PC-9 (cell line): ENCODE measurements at regions not wholly inside any gene's neighbourhood (a gene's known extent, or its start where the extent isn't known, plus 50 kb on each side); places are given as distances from the start of the nearest gene placed in this dataset.
"Not testable (repeated sequence)": the region's sequence is repeated elsewhere in the genome, so short reads cannot be mapped to it uniquely, and the experiment has no call there.

ENCODE experiments used
- BruUV-seq: library from RNA; stranded (reverse); fragments of 400-500 nt; replicated peaks from 2 replicates; lab custom pipeline; 2021; lab: Mats Ljungman, UMichigan
- CTCF ChIA-PET: fragments of 300-600 bp; sonication (Branson Sonifier 250); formaldehyde crosslinking; loops from one replicate; lab custom pipeline; 2022; ENCODE audit warnings: antibody characterized with exemption; lab: Charles Lee
- POLR2A ChIA-PET: fragments of 300-600 bp; sonication (Branson Sonifier 250); formaldehyde crosslinking; loops from one replicate; lab custom pipeline; 2022; ENCODE audit warnings: antibody characterized with exemption; ENCODE audit not compliant: unreplicated experiment; lab: Charles Lee
- DNase-seq, 2 experiments: peaks; one replicate each; pipeline versions ENCODE4 v3.0.0 to v3.0.0-alpha.2; 2015 to 2022; ENCODE audit warnings: mixed read lengths in 1 of 2
- H2AFZ ChIP-seq: fragments of 200-600 bp; sonication (generic); 2 replicates; pipeline ENCODE4 v1.8.1; 2017; ENCODE audit warnings: antibody characterized with exemption
- H3F3A ChIP-seq: fragments of 200-600 bp; sonication (generic); 2 replicates; pipeline ENCODE4 v1.8.1; 2017; ENCODE audit warnings: antibody characterized with exemption, mild to moderate bottlenecking, low read depth; ENCODE audit not compliant: insufficient read depth
- H3K27ac ChIP-seq: fragments of 200-600 bp; sonication (generic); 2 replicates; pipeline ENCODE4 v1.6.1; 2016; ENCODE audit warnings: mixed run types
- H3K27me3 ChIP-seq: fragments of 200-600 bp; sonication (generic); 2 replicates; pipeline ENCODE4 v1.6.1; 2016; ENCODE audit warnings: low read depth, mixed run types; ENCODE audit not compliant: insufficient read depth
- H3K36me3 ChIP-seq: fragments of 200-600 bp; sonication (generic); 2 replicates; pipeline ENCODE4 v1.6.1; 2016; ENCODE audit warnings: low read depth, mixed run types
- H3K4me1 ChIP-seq: fragments of 200-600 bp; sonication (generic); replicated peaks from 2 replicates; pipeline ENCODE4 v1.6.1; 2016; ENCODE audit warnings: mixed run types; ENCODE audit not compliant: insufficient read depth
- H3K4me2 ChIP-seq: fragments of 200-600 bp; sonication (generic); 2 replicates; pipeline ENCODE4 v1.6.1; 2017; ENCODE audit warnings: mixed run types
- H3K4me3 ChIP-seq: fragments of 200-600 bp; sonication (generic); 2 replicates; pipeline ENCODE4 v1.6.1; 2016; ENCODE audit warnings: mixed run types
- H3K79me2 ChIP-seq: fragments of 200-600 bp; sonication (generic); 2 replicates; pipeline ENCODE4 v1.6.1; 2017; ENCODE audit warnings: low read depth, mixed run types
- H3K9me2 ChIP-seq: fragments of 200-600 bp; sonication (generic); 2 replicates; pipeline ENCODE4 v1.8.1; 2017; ENCODE audit warnings: mild to moderate bottlenecking; ENCODE audit not compliant: insufficient read depth
- H3K9me3 ChIP-seq: fragments of 200-600 bp; sonication (generic); 2 replicates; pipeline ENCODE4 v1.8.1; 2016; ENCODE audit warnings: low read depth; ENCODE audit not compliant: insufficient read depth
- H4K20me1 ChIP-seq: fragments of 200-600 bp; sonication (generic); 2 replicates; pipeline ENCODE4 v1.8.1; 2017; ENCODE audit not compliant: insufficient read depth
- CTCF ChIP-seq: fragments of 200-600 bp; sonication (generic); conservative IDR thresholded peaks from 2 replicates; pipeline ENCODE4 v1.6.1; 2017; ENCODE audit warnings: mixed run types, antibody characterized with exemption, mild to moderate bottlenecking, moderate library complexity
- EZH2 ChIP-seq: fragments of 200-600 bp; sonication (generic); IDR thresholded peaks from 2 replicates; pipeline ENCODE4 v1.8.0; 2017; ENCODE audit warnings: antibody characterized with exemption, low read depth
- intact Hi-C: fragments of 100-400 bp; cut with micrococcal nuclease; formaldehyde crosslinking; loops from one replicate; pipeline ENCODE4 v1.10.0; 2022; ENCODE audit not compliant: unreplicated experiment

- intact Hi-C loops, result no loop called here
Observed at GRCh38 chr16:48958681-48959080, 323.0 kb downstream of the CBLN1 start.

GRCh38 chr16:48956620-48957019 lies 325.0 kb downstream of the CBLN1 start:
- Histone ChIP-seq H3K79me2 (no peaks in the 10 kb centered on the region), H3K4me1 (no peaks in the 10 kb centered on the region), H3K4me2 (no peak overlapping the region), H3K27me3 (no peaks in the 10 kb centered on the region), H4K20me1 (no peaks in the 10 kb centered on the region), H3F3A (no peaks in the 10 kb centered on the region), H3K36me3 (no peaks in the 10 kb centered on the region), H3K27ac (no peak overlapping the region), H3K9me3 (no peaks in the 10 kb centered on the region), H2AFZ (no peak overlapping the region), H3K9me2 (no peaks in the 10 kb centered on the region), H3K4me3 (no peak overlapping the region)
- DNase-seq, result no peak
- TF ChIP-seq CTCF (no peak), EZH2 (no peak)
- no TSS peak for BruUV-seq
- intact Hi-C loops, result no loop called here
- POLR2A ChIA-PET, result no interaction called here
- CTCF ChIA-PET, result no interaction called here

More at GRCh38 chr16:48958681-48959080, 323.0 kb downstream of the CBLN1 start:
- Histone ChIP-seq H4K20me1 (no peaks in the 10 kb centered on the region), H3K4me1 (peaks cover 3% of the 10 kb centered on the region; the same call in 1 of the 2 replicates), H3K4me2 (no peak overlapping the region), H3K9me3 (no peaks in the 10 kb centered on the region), H3K79me2 (no peaks in the 10 kb centered on the region), H3K27me3 (no peaks in the 10 kb centered on the region), H2AFZ (no peak overlapping the region), H3K9me2 (no peaks in the 10 kb centered on the region), H3K36me3 (no peaks in the 10 kb centered on the region), H3K4me3 (no peak overlapping the region), H3F3A (no peaks in the 10 kb centered on the region), H3K27ac (no peak overlapping the region)
- CTCF ChIA-PET, result no interaction called here
- DNase-seq, result no peak
- no peak for TF ChIP-seq CTCF
- TF ChIP-seq EZH2, result no peak
- POLR2A ChIA-PET, result no interaction called here
- no TSS peak for BruUV-seq

GRCh38 chr16:48955837-48956236 lies 325.8 kb downstream of the CBLN1 start:
- Histone ChIP-seq H3K4me3 (no peak overlapping the region), H3K4me2 (no peak overlapping the region), H4K20me1 (no peaks in the 10 kb centered on the region), H3K9me3 (no peaks in the 10 kb centered on the region), H3K4me1 (no peaks in the 10 kb centered on the region), H3F3A (no peaks in the 10 kb centered on the region), H3K27me3 (no peaks in the 10 kb centered on the region), H3K36me3 (no peaks in the 10 kb centered on the region), H2AFZ (no peak overlapping the region), H3K9me2 (no peaks in the 10 kb centered on the region), H3K27ac (no peak overlapping the region), H3K79me2 (no peaks in the 10 kb centered on the region)
- CTCF ChIA-PET, result no interaction called here
- no TSS peak for BruUV-seq
- TF ChIP-seq EZH2 (no peak), CTCF (no peak)
- no peak for DNase-seq
- intact Hi-C loops, result no loop called here
- POLR2A ChIA-PET, result no interaction called here

GRCh38 chr16:48951621-48952125 lies 330.0 kb downstream of the CBLN1 start:
- H3K27ac ChIP-seq, H3K79me2 ChIP-seq, H2AFZ ChIP-seq, H3K36me3 ChIP-seq, H3K9me3 ChIP-seq, POLR2A ChIA-PET, intact Hi-C loops, H3K4me2 ChIP-seq, H3K27me3 ChIP-seq, H4K20me1 ChIP-seq, H3K9me2 ChIP-seq, BruUV-seq, DNase-seq, H3K4me3 ChIP-seq, H3K4me1 ChIP-seq, H3F3A ChIP-seq, CTCF ChIA-PET: not testable (repeated sequence)
